ENCODE measurements at regions not wholly inside any gene's neighbourhood (a gene's known extent, or its start where the extent isn't known, plus 50 kb on each side); places are given as distances from the start of the nearest gene placed in this dataset.
"Not testable (repeated sequence)": the region's sequence is repeated elsewhere in the genome, so short reads cannot be mapped to it uniquely, and the experiment has no call there.

DNA sequence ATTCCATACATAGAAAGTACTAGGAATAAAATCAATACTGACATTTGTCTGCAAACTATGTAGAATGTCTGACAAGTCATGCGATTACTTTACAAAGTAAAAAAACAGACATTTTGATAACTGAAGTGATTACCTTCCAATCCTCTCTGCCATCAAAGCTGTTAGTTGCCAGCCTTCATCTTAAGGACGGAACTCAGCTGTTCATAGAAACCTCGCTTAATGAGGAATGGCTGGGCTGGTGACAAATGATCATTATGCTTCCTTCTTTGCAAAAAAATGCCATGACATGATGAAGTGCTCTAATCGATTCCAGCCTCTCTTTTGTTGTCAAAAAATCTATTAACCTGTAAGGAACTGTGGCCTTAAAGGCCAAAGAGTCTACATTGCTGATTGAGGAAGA lies 1214.9 kb upstream of the IGFBP7 start:
- H3K9me3 ChIP-seq: no peaks in the 10 kb centered on the region
- no peaks in the 10 kb centered on the region for H3K36me3 ChIP-seq
- no peak for DNase-seq
- no peak overlapping the region for H3K27ac ChIP-seq
- 76 to 81% methylated on average over 4 of the region's 4 CpGs for WGBS, 2 donors
- no peak overlapping the region for H3K4me3 ChIP-seq (replicated peaks in 1 of 3)
- no peaks in the 10 kb centered on the region for H3K4me1 ChIP-seq
- TF ChIP-seq POLR2A (IDR thresholded peaks at IDR 0.05): no peak
- TF ChIP-seq, protein P1, sequence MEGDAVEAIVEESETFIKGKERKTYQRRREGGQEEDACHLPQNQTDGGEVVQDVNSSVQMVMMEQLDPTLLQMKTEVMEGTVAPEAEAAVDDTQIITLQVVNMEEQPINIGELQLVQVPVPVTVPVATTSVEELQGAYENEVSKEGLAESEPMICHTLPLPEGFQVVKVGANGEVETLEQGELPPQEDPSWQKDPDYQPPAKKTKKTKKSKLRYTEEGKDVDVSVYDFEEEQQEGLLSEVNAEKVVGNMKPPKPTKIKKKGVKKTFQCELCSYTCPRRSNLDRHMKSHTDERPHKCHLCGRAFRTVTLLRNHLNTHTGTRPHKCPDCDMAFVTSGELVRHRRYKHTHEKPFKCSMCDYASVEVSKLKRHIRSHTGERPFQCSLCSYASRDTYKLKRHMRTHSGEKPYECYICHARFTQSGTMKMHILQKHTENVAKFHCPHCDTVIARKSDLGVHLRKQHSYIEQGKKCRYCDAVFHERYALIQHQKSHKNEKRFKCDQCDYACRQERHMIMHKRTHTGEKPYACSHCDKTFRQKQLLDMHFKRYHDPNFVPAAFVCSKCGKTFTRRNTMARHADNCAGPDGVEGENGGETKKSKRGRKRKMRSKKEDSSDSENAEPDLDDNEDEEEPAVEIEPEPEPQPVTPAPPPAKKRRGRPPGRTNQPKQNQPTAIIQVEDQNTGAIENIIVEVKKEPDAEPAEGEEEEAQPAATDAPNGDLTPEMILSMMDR (IDR thresholded peaks at IDR 0.05): no peak
- no peaks in the 10 kb centered on the region for H3K27me3 ChIP-seq
- intact Hi-C loops (cut with DNase I): no loop called here

DNA sequence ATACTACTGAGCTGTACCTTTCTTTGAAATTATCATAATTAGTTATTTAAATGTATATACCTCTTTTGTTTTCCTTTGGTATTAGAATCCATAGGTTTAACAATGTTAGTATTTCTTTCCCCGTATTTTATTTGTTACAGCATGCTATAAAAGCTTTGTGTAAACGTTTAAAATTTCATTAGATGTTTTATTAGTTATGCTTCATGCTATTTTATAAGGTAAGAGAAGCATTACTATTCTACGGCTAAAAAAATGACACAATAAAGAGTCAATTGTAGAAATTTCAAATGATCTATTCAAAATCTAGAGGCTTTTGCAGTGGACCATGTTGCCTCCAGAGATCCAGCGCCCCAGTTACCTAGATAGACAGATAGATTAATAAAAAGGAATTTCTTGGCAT lies 1203.3 kb upstream of the IGFBP7 start:
- Histone ChIP-seq H3K4me1 (no peaks in the 10 kb centered on the region), H3K9me3 (no peaks in the 10 kb centered on the region), H3K27me3 (no peaks in the 10 kb centered on the region), H3K36me3 (no peaks in the 10 kb centered on the region), H3K4me3 (replicated peaks in 1 of 3) (no peak overlapping the region), H3K27ac (no peak overlapping the region)
- TF ChIP-seq POLR2A (IDR thresholded peaks at IDR 0.05): no peak
- TF ChIP-seq, protein P1 (IDR thresholded peaks at IDR 0.05): no peak
- WGBS, 2 donors: 86 to 87% methylated on average over 4 of the region's 4 CpGs
- DNase-seq: no peak
- intact Hi-C loops (cut with DNase I): no loop called here

DNA sequence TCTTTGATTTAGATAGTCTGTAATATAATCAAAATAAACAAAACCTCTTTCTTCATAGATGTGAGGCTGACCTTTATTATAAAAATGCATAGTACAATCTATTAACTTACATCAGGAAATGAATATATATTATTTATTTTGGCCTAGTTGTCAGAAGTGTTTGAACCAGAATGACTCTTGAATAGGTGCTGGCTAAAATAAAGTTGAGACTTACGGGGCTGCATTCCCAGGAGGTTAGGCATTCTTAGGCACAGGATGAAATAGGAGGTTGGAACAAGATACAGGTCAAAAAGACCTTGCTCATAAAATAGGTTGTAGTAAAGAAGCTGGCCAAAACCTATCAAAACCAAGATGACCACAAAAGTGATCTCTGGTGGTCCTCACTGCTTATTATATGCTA lies 1193.3 kb upstream of the IGFBP7 start:
- Histone ChIP-seq H3K27me3 (no peaks in the 10 kb centered on the region), H3K4me1 (peaks cover 6 to 11% of the 10 kb centered on the region in 2 donors), H3K36me3 (no peaks in the 10 kb centered on the region), H3K9me3 (no peaks in the 10 kb centered on the region), H3K4me3 (replicated peaks in 1 of 3) (no peak overlapping the region), H3K27ac (no peak overlapping the region)
- TF ChIP-seq, protein P1 (IDR thresholded peaks at IDR 0.05): no peak
- no peak for TF ChIP-seq POLR2A (IDR thresholded peaks at IDR 0.05)
- WGBS, 2 donors: 71 to 84% methylated on average over 1 of the region's 1 CpG
- intact Hi-C loops (cut with DNase I): no loop called here
- no peak for DNase-seq

DNA sequence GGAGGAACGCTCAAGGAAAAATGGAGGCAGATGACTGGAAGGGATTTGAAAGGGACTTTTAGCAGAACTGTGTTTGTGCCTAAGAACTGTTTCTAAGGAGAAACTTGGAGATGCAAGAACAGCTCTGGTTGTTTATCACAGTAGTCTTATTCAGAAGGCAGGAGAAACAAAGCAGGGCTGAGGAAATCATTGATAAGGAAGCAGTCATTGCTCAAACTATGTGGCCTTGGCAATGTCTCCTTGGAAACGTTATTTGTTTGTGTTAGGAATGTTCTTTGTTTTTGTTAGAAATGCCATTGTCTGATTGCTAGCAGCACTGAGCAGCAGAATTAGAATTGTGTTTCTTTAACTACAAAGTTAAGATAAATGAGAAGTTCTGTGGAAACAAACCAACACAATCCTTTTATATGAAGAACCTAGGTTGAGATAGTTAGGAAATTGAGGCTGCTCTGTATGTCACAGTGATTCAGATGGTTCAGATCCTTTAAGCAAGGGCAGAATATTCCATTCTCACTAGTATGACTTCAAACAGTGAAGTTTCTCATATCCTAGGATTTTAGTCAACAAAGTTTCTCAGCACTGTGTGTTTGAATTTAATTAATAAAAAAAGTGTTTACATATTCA lies 1191.3 kb upstream of the IGFBP7 start:
- H3K4me1 ChIP-seq: peaks cover 6 to 11% of the 10 kb centered on the region in 2 donors
- no peak overlapping the region for H3K27ac ChIP-seq
- intact Hi-C loops (cut with DNase I): no loop called here
- DNase-seq: no peak
- no peaks in the 10 kb centered on the region for H3K9me3 ChIP-seq
- H3K27me3 ChIP-seq: no peaks in the 10 kb centered on the region
- TF ChIP-seq POLR2A (IDR thresholded peaks at IDR 0.05): no peak
- TF ChIP-seq, protein P1 (IDR thresholded peaks at IDR 0.05): no peak
- no peaks in the 10 kb centered on the region for H3K36me3 ChIP-seq
- WGBS, 2 donors: 18 to 24% methylated on average over 2 of the region's 2 CpGs
- no peak overlapping the region for H3K4me3 ChIP-seq (replicated peaks in 1 of 3)

DNA sequence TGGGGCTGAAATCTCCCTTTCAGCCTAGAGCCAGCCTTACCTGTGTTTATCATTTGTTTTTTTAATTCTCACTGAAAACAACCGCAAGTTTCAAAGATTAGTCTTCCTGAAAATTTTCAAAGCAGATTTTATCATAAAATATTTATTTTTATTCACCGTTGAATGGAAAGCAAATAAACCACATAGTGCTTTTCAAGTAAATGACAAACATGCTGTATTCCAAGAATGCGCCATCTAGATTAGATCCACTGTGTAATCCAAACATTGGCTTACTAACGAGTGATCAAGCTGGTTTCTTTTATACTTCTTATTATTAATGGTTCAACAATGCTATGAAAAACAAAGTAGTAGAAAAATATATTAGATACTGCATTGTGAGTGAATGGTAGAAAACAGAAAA lies 1176.2 kb upstream of the IGFBP7 start:
- H3K27ac ChIP-seq: no peak overlapping the region
- no peaks in the 10 kb centered on the region for H3K27me3 ChIP-seq
- WGBS, 2 donors: 71 to 80% methylated on average over 4 of the region's 4 CpGs
- H3K4me1 ChIP-seq: no peaks in the 10 kb centered on the region
- TF ChIP-seq POLR2A (IDR thresholded peaks at IDR 0.05): no peak
- TF ChIP-seq, protein P1 (IDR thresholded peaks at IDR 0.05): no peak
- no peaks in the 10 kb centered on the region for H3K36me3 ChIP-seq
- no peak overlapping the region for H3K4me3 ChIP-seq (replicated peaks in 1 of 3)
- H3K9me3 ChIP-seq: no peaks in the 10 kb centered on the region
- intact Hi-C loops (cut with DNase I): no loop called here
- no peak for DNase-seq

DNA sequence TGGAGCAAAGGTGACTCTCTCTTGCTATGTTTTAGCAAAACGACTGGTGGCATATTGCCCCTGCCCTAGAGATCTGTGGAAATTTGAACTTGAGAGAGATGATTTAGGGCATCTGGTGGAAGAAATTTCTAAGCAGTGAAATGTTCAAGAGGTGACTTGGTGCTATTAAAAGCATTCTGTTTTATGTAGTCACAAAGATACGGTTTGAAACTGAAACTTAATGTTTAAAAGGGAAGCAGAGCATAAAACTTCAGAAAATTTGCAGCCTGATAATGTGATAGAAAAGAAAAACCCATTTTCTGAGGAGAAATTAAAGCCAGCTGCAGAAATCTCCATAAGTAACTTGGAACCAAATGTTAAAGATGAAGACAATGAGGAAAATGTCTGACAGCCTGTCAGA lies 1170.7 kb upstream of the IGFBP7 start:
- H3K4me3 ChIP-seq (replicated peaks in 1 of 3); H3K27me3 ChIP-seq; H3K4me1 ChIP-seq; H3K27ac ChIP-seq; H3K9me3 ChIP-seq; DNase-seq; intact Hi-C loops (cut with DNase I); H3K36me3 ChIP-seq: not testable (repeated sequence)
- 68 to 77% methylated on average over 2 of the region's 2 CpGs for WGBS, 2 donors
